ENCODE measurements at regions not wholly inside any gene's neighbourhood (a gene's known extent, or its start where the extent isn't known, plus 50 kb on each side); places are given as distances from the start of the nearest gene placed in this dataset.

DNA sequence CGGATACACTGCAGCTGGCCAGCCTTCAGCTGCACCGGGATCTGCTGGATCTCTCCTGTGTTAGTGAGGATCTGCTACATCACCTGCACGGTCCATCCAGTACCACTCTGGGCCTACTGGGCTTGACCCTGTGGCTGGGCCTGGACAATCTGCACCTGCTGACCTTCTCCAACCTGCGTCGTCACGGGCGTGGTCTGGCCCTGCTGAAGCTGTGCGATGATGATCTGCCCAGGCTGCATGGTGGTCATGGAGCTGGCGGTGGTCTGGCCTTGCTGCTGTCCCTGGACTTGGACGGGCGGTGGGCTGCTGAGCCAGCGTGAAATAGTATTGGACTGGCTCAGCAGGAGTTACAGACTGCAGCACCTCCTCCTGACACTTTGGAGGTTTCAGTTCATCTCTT, 137.1 kb upstream of the GAS1 start:
- TF ChIP-seq POLR2A (IDR thresholded peaks at IDR 0.05; ENCODE audit: low read length) (no peak), GATA1 (IDR thresholded peaks at IDR 0.05; ENCODE audit: low read depth, low read length) (no peak)
